ENCODE measurements at regions not wholly inside any gene's neighbourhood (a gene's known extent, or its start where the extent isn't known, plus 50 kb on each side); places are given as distances from the start of the nearest gene placed in this dataset.

DNA sequence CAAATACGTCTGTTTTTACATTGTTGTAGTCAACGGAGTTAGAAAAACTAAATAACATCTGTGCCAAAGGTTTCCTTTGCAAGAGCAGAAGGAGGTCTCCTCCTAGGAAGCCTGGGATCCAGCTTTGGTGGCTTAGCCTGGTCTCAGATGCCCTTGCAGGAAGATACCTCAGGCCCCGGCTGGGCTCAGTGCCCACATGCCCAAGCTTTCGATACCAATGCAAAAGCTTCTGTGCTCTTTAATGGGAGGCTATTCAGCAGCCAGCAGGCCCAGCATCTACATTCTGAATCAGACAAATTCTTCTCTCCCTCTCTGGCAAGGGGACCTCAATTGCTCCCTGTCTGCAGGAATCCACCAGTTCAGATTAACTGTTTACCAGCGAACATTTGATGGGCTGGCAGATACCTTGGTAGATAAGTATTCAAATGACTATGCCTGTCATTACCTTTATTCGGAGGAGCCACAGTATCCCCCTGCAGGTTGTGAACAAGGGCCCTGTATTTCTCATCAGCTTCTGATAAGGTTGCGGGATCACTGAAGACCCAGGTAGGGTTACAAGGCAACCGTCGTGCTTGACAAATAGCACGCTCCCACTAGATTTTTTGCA lies 180.1 kb upstream of the KBTBD8 start:
- no peak for DNase-seq (ENCODE audit: low read depth)
- no peak overlapping the region for H3K4me3 ChIP-seq (ENCODE audit: low read depth, low read length)
- TF ChIP-seq, protein P1, sequence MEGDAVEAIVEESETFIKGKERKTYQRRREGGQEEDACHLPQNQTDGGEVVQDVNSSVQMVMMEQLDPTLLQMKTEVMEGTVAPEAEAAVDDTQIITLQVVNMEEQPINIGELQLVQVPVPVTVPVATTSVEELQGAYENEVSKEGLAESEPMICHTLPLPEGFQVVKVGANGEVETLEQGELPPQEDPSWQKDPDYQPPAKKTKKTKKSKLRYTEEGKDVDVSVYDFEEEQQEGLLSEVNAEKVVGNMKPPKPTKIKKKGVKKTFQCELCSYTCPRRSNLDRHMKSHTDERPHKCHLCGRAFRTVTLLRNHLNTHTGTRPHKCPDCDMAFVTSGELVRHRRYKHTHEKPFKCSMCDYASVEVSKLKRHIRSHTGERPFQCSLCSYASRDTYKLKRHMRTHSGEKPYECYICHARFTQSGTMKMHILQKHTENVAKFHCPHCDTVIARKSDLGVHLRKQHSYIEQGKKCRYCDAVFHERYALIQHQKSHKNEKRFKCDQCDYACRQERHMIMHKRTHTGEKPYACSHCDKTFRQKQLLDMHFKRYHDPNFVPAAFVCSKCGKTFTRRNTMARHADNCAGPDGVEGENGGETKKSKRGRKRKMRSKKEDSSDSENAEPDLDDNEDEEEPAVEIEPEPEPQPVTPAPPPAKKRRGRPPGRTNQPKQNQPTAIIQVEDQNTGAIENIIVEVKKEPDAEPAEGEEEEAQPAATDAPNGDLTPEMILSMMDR (conservative IDR thresholded peaks at IDR 0.05; ENCODE audit: low read depth, low read length), result no peak

DNA sequence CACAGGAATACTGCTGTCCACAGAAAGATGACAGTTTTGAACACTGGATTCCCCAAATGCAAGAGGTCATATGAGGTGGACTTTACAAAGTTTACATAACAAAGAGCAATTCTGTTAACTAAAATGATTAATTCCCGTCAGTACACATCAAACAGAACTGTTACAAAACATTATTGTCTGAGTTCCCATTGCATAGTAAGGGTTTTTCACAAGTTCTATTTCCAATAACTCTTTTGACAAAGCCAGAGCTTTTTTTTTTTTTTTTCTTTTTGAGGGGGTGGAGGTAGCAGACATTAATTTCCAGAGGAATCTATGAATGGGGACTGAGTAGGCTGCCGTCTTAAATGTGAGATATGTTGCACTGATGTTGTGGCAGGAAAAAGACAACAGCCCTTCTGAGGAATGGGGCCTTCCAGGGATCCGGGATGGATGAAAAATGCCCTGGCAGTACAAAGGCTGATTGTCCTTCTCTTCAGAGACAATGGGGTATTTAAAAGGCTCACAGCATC lies 178.1 kb upstream of the KBTBD8 start:
- no peak overlapping the region for H3K4me3 ChIP-seq (ENCODE audit: low read depth, low read length)
- TF ChIP-seq, protein P1 (conservative IDR thresholded peaks at IDR 0.05; ENCODE audit: low read depth, low read length), result no peak
- no peak for DNase-seq (ENCODE audit: low read depth)

DNA sequence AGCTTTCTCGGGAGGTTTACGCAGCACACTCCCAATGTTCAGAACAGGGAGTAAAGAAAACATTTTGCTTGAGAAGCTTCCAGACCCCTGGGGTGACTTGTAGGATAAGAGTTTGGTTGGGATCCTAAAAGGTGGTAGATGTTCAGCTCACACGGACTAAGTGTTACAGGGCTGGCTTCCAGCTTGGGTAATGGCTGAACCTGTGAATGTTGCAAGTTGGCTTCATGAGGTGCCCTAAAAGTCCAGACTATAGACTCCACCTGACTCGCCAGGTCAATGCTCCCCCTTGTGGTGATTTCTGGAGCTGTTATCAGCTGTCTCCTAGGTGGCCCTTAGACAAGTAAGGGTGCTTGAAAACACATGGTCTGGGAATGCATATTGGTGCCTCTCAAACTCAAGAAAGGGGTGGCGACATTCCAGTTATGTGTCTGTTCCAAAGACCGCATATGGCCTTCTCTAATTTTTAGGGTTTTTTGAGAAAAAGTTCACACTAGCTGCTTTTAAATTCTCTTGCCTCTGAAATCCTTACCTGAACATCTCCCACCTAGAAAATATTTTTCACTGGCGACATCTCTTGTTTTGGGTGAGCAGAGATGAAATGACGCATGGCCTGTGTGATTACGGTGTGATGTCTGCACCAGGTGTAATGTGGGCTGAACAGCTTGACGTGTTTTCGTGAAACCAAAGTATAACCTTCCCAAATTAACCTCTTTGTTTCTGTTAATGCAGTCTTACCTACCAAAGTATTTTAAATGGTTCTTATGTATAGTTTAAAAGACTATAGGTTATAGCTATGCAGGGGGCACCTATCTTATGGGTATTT lies 175.7 kb upstream of the KBTBD8 start:
- DNase-seq (ENCODE audit: low read depth), result peak; percentile 84
- TF ChIP-seq, protein P1 (conservative IDR thresholded peaks at IDR 0.05; ENCODE audit: low read depth, low read length), result peak; percentile 91
- H3K4me3 ChIP-seq (ENCODE audit: low read depth, low read length), result no peak overlapping the region

DNA sequence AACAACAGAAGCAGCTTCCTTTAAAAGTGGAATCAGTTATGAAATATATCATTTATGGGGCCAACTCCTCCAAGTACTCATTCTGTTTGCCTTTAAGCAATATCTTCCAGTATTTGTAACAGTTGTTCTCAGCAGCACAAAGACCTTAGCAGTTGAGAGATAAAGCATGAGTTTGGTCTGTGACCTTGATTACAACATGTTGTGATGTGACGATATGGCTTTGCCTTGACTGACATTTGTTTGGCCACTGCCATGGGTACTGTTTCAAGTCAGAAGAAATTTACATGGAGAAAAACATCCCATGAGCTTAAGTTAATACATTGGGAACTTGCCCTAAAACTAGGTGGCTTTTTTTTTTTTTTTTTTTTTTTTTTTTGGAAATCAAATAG lies 175.1 kb upstream of the KBTBD8 start:
- peak; percentile 26 for DNase-seq (ENCODE audit: low read depth)
- TF ChIP-seq, protein P1 (conservative IDR thresholded peaks at IDR 0.05; ENCODE audit: low read depth, low read length), result no peak

DNA sequence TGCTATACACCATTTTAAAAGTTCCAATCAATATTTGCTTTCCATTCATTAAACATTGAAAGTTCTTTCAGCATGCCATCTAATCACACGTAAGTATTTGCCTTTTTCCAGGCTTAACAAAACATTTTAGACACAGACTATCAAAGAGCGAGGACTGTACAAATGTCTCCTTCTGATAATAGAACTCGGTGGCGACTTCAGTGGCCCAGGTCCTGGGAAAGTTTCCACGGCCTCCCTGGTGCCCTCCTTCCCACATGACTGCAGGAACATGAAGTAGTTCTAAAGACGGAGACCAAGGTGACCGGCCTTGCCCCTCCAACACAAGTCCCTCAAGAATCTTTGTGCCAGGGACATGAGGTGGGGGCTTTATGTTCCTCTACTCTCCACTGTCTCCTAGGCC lies 174.6 kb upstream of the KBTBD8 start:
- no peak overlapping the region for H3K4me3 ChIP-seq (ENCODE audit: low read depth, low read length)
- TF ChIP-seq, protein P1 (conservative IDR thresholded peaks at IDR 0.05; ENCODE audit: low read depth, low read length), result no peak
- DNase-seq (ENCODE audit: low read depth), result no peak

More for the DNA sequence above, 175.1 kb upstream of the KBTBD8 start:
- no peak overlapping the region for H3K4me3 ChIP-seq (ENCODE audit: low read depth, low read length)

DNA sequence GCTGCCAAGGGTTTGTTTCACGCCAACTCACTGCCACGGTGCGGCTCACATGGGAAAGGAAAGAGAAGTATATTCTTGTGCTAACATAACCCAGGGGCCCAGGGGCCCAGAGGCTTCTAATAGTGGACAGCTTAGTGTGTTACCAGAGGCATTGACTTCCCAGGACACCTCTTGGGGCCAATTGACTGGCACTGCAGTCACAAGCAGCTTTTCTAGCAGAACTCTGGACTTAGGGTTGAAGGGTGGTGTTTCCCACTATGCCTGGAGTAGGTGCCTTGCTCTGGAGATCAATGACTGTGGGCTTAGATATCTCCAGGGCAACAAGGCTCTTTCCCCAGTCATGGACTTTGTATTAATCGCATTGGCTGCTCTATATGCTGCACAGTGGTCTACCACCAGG lies 172.7 kb upstream of the KBTBD8 start:
- no peak for DNase-seq (ENCODE audit: low read depth)
- no peak overlapping the region for H3K4me3 ChIP-seq (ENCODE audit: low read depth, low read length)
- TF ChIP-seq, protein P1 (conservative IDR thresholded peaks at IDR 0.05; ENCODE audit: low read depth, low read length), result no peak

All from choroid plexus epithelial cell (primary cell).